K562 (cell line): ENCODE measurements at regions not wholly inside any gene's neighbourhood (a gene's known extent, or its start where the extent isn't known, plus 50 kb on each side); places are given as distances from the start of the nearest gene placed in this dataset.
A peak's percentile ranks its signal among the peaks of the same experiment; 100 is the strongest.

ENCODE experiments used
- ATF7 ChIP-seq: fragments of 450-650 bp; IDR thresholded peaks from 2 replicates; pipeline ENCODE4 v1.7.1; 2014; ENCODE audit warnings: mild to moderate bottlenecking, moderate library complexity
- CXXC5 ChIP-seq: fragments of 250-450 bp; sonication (Bioruptor Pico); IDR thresholded peaks from 2 replicates; pipeline ENCODE4 v1.8.0; 2022; ENCODE audit warnings: inconsistent platforms, mild to moderate bottlenecking, moderate library complexity
- EP400 ChIP-seq: fragments of 450-650 bp; IDR thresholded peaks from 2 replicates; pipeline ENCODE4 v1.6.1; 2017; ENCODE audit warnings: antibody characterized with exemption, mild to moderate bottlenecking, moderate library complexity
- GATAD2B ChIP-seq: fragments of 450-650 bp; IDR thresholded peaks from 2 replicates; pipeline ENCODE4 v1.6.1; 2017; ENCODE audit warnings: mild to moderate bottlenecking, borderline replicate concordance
- HBP1 ChIP-seq: fragments of 450-650 bp; formaldehyde crosslinking; IDR thresholded peaks from 2 replicates; pipeline ENCODE4 v1.4.0; 2022; ENCODE audit warnings: missing genetic modification characterization
- MEF2D ChIP-seq: conservative IDR thresholded peaks from 2 replicates; pipeline ENCODE4 v1.6.1; 2016; ENCODE audit warnings: low read depth, missing genetic modification characterization, missing compliant biosample characterization
- NR2C2 ChIP-seq, 2 experiments: fragments of 200-800 bp in 1 of 2; sonication (Bioruptor generic) in 1 of 2; sonication (generic) in 1 of 2; formaldehyde crosslinking in 1 of 2; IDR thresholded peaks; 2 replicates each; pipeline versions ENCODE4 v1.6.1 to v1.8.0; 2016 to 2022; ENCODE audit warnings: mild to moderate bottlenecking in 1 of 2, missing compliant biosample characterization in 1 of 2, missing genetic modification characterization in 1 of 2, missing genetic modification reagents in 1 of 2
- POLR2B ChIP-seq: fragments of 450-650 bp; IDR thresholded peaks from 2 replicates; pipeline ENCODE4 v1.6.1; 2018; ENCODE audit warnings: low read depth; ENCODE audit not compliant: partially characterized antibody
- SAFB ChIP-seq: fragments of 200-400 bp; formaldehyde crosslinking; IDR thresholded peaks from 2 replicates; pipeline ENCODE4 v1.6.1; 2017; ENCODE audit warnings: low read depth, low read length, borderline replicate concordance
- SNIP1 ChIP-seq: fragments of 450-650 bp; IDR thresholded peaks from 2 replicates; pipeline ENCODE4 v1.7.1; 2017; ENCODE audit warnings: low read depth, mild to moderate bottlenecking
- SRSF3 ChIP-seq: fragments of 200-400 bp; formaldehyde crosslinking; IDR thresholded peaks from 2 replicates; pipeline ENCODE4 v1.6.1; 2016; ENCODE audit warnings: mild to moderate bottlenecking, low read length, moderate library complexity; ENCODE audit not compliant: insufficient read depth
- STAT5A ChIP-seq: IDR thresholded peaks from 2 replicates; pipeline ENCODE4 v1.6.1; 2012; ENCODE audit warnings: low read length, inconsistent platforms, borderline replicate concordance
- THRA ChIP-seq: fragments of 450-650 bp; IDR thresholded peaks from 2 replicates; pipeline ENCODE4 v1.6.1; 2017; ENCODE audit warnings: mild to moderate bottlenecking, moderate library complexity
- USF1 ChIP-seq: sonication (generic); formaldehyde crosslinking; IDR thresholded peaks from 2 replicates; pipeline ENCODE4 v1.9.0; 2022; ENCODE audit warnings: mild to moderate bottlenecking, missing genetic modification reagents
- ZNF239 ChIP-seq: fragments of 250-450 bp; sonication (Bioruptor Pico); IDR thresholded peaks from 2 replicates; pipeline ENCODE4 v1.4.0; 2020; ENCODE audit warnings: mild to moderate bottlenecking
- ZNF384 ChIP-seq: IDR thresholded peaks from 2 replicates; pipeline ENCODE4 v1.6.1; 2012; ENCODE audit warnings: low read depth, low read length, improper control_type of control experiment
- ZNF445 ChIP-seq: fragments of 250-450 bp; sonication (Bioruptor Pico); IDR thresholded peaks from 2 replicates; pipeline ENCODE4 v1.4.0; 2020; ENCODE audit warnings: low read depth, mild to moderate bottlenecking, moderate library complexity
- ZNF511 ChIP-seq: sonication (generic); formaldehyde crosslinking; IDR thresholded peaks from 2 replicates; pipeline ENCODE4 v1.8.0; 2022; ENCODE audit warnings: mild to moderate bottlenecking, missing genetic modification reagents
- ZNF518B ChIP-seq: fragments of 250-450 bp; sonication (Bioruptor Pico); IDR thresholded peaks from 2 replicates; pipeline ENCODE4 v1.5.0; 2021; ENCODE audit warnings: mild to moderate bottlenecking, moderate library complexity
- ZNF644 ChIP-seq: fragments of 200-800 bp; sonication (Bioruptor generic); IDR thresholded peaks from 2 replicates; pipeline ENCODE4 v1.6.1; 2016; ENCODE audit warnings: low read depth, missing genetic modification characterization, missing compliant biosample characterization

GRCh38 chr16:85555719-85556455 lies 57.2 kb upstream of the GSE1 start (continued):
- TF ChIP-seq SAFB = no peak
- TF ChIP-seq GATAD2B = no peak
- no peak for TF ChIP-seq ZNF518B
- TF ChIP-seq THRA = no peak
- no peak for TF ChIP-seq SNIP1
- no peak for TF ChIP-seq ATF7
- no peak for TF ChIP-seq SRSF3
- TF ChIP-seq ZNF445 = no peak
- no peak for TF ChIP-seq STAT5A
- no peak for TF ChIP-seq MEF2D (tag)
- TF ChIP-seq NR2C2 (CRISPR knock-in tag; IDR thresholded peaks at IDR 0.05) = no peak
- TF ChIP-seq NR2C2 (tag; IDR thresholded peaks at IDR 0.05) = no peak; the same call in none of the 2 replicates
- TF ChIP-seq ZNF511 (CRISPR knock-in tag) = no peak
- no peak for TF ChIP-seq HBP1
- no peak for TF ChIP-seq ZNF239 (CRISPR knock-in tag)
- no peak for TF ChIP-seq USF1 (CRISPR knock-in tag)
- no peak; the same call in 1 of the 2 replicates for TF ChIP-seq CXXC5
- TF ChIP-seq ZNF644 = no peak
- no peak for TF ChIP-seq EP400
- peak; percentile 57 for TF ChIP-seq POLR2B
- TF ChIP-seq ZNF384 = peak; percentile 57
